Ishikawa (cell line): ENCODE measurements at regions not wholly inside any gene's neighbourhood (a gene's known extent, or its start where the extent isn't known, plus 50 kb on each side); places are given as distances from the start of the nearest gene placed in this dataset.

Experiments
- CREB1 ChIP-seq: IDR thresholded peaks from 2 replicates; pipeline ENCODE4 v1.6.1; 2012; ENCODE audit warnings: low read depth
- EGR1 ChIP-seq: IDR thresholded peaks from 2 replicates; pipeline ENCODE4 v1.6.1; 2012
- EP300 ChIP-seq: IDR thresholded peaks from 2 replicates; pipeline ENCODE4 v1.6.1; 2012; ENCODE audit warnings: borderline replicate concordance
- FOXM1 ChIP-seq: IDR thresholded peaks from 2 replicates; pipeline ENCODE4 v1.6.1; 2012; ENCODE audit warnings: low read depth, borderline replicate concordance

GRCh38 chr10:84012431-84012830 lies 126.9 kb upstream of the GHITM start:
- no peak for TF ChIP-seq EP300
- no peak for TF ChIP-seq CREB1
- no peak for TF ChIP-seq EGR1
- TF ChIP-seq FOXM1: no peak
